Posterior vena cava (tissue), 2 donors: ENCODE measurements at regions not wholly inside any gene's neighbourhood (a gene's known extent, or its start where the extent isn't known, plus 50 kb on each side); places are given as distances from the start of the nearest gene placed in this dataset.
"Not testable (repeated sequence)": the region's sequence is repeated elsewhere in the genome, so short reads cannot be mapped to it uniquely, and the experiment has no call there.

Experiments
- DNase-seq: peaks from one replicate; pipeline ENCODE4 v3.0.0-alpha.2; 2020; ENCODE audit warnings: low spot score
- intact Hi-C, 2 donors: fragments of 100-400 bp; cut with DNase I; formaldehyde crosslinking; loops; one replicate each; pipeline versions ENCODE4 v1.14.1 to v1.14.2; 2022 to 2023
- donor health status: DM: yes; HTN: yes; CAD: no.
- donor health status: DM: yes; HTN: yes; CAD: no.

DNA sequence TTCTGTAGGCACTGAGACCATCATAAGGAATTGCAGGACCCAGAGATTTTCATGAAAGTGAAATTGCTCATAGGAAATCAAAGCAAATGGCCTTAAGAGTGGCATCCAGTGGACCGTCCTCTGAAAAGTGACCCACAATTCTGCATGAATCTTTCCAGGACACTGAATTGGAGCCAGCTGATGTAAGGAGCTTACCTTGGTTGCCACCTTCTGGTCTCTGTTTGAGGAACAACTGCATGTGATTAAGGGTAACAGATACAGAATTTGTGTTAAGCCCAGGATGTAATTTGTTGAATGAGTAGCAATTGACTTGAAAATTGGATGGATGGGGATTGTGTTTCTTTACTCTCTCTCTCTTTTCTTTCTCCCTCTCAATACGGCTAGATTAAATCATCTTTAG, 49.9 kb upstream of the GAS1 start:
- intact Hi-C loops = no loop called here
- DNase-seq = no peak

- intact Hi-C loops = no loop called here
Measured at GRCh38 chr9:86997951-86998350, 50.6 kb upstream of the GAS1 start.

GRCh38 chr9:87002517-87002916, 55.2 kb upstream of the GAS1 start:
- intact Hi-C loops = no loop called here
- no peak for DNase-seq

More at GRCh38 chr9:86997951-86998350, 50.6 kb upstream of the GAS1 start:
- no peak for DNase-seq

DNA sequence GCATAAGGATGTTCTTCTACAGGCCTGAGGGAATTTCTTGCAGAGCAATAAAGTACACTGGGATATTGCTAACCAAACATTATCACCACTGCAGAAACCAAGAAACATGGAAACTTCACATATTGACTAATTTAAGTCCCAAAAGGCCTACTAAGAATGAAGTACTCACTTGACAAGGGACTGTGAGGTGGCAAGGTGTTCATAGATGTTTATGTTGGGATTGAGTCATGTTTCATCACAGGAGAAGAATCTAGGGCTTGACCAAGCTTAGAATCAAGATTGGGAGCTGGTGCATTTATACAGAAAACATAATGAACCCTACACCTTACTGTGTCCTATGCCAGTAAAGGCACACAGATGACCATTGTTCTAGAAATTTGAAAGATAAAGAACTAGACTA, 56.7 kb upstream of the GAS1 start:
- no peak for DNase-seq
- intact Hi-C loops = no loop called here

DNA sequence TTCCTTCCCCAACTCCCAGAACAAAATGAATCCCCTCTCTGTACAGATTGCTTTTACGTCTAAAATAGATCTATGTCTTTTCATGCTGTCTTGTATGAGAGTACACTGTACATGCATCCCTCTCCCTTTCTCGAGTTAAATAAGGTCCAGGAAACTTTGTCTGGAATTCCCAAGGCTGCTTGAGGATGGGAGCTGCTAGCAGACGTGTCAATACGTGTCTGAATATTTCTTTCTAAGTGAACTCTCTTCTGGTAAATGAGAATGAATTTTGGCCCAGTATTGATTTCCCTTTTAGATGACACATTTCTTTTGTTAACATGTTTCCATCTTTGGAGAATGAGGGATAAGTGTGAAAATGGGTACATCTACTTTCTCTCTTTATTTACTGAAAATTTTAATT, 59.6 kb upstream of the GAS1 start:
- intact Hi-C loops = no loop called here

GRCh38 chr9:87007711-87008366, 60.5 kb upstream of the GAS1 start:
- no peak for DNase-seq
- intact Hi-C loops = no loop called here

More for the DNA sequence above, 59.6 kb upstream of the GAS1 start:
- no peak for DNase-seq

DNA sequence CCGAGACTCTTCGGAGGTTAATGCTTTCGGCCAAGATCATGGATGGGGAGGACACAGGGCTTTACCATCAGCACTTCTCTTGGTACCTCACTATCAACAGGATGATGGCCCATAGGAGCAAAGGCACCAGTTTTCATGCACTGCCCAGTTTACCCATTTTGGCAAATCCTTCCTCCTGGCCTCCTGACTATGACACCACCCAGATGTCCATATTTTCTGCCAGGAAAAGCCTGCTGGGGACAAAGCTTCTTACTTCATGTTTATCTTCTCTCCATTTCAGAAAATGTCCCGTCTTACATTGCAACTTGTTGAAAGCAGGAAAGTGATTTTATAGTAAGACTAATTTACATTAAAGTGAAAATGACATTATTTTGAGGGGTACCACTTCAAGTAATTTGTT, 61.4 kb upstream of the GAS1 start:
- intact Hi-C loops = no loop called here
- DNase-seq = no peak

DNA sequence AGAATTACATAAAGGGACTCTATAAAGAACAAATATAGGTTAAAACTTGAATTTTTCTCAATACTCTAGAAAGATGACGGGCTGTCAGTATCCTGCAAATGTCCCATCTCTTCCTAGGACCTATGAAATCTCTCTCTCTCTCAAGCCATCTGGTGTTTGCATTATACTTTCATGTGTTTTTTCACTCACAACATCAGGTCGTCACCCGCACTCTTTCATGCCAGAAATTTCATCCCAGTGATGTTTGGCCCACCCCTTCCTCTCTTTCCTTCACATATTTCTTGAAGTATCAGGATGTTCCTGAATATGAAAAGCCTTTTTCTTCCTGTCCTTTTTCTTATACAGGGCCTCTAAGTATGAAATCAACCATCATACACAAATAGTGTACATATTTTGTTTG, 63.3 kb upstream of the GAS1 start:
- intact Hi-C loops = no loop called here
- no peak for DNase-seq

DNA sequence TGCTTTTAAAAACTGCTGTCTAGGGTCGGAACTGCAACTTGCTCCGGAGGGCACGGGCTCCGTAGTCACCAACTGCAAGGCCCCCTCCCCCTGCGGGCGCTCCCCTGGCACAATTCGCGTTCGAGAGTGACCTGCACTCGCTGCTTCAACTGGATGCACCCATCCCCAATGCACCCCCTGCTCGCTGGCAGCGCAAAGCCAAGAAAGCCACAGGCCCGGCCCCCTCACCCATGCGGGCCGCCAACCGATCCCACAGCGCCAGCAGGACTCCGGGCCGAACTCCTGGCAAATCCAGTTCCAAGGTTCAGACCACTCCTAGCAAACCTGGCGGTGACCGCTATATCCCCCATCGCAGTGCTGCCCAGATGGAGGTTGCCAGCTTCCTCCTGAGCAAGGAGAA, 64.2 kb upstream of the GAS1 start:
- intact Hi-C loops = no loop called here
- no peak for DNase-seq

GRCh38 chr9:87013490-87013889, 66.2 kb upstream of the GAS1 start:
- intact Hi-C loops = no loop called here

DNA sequence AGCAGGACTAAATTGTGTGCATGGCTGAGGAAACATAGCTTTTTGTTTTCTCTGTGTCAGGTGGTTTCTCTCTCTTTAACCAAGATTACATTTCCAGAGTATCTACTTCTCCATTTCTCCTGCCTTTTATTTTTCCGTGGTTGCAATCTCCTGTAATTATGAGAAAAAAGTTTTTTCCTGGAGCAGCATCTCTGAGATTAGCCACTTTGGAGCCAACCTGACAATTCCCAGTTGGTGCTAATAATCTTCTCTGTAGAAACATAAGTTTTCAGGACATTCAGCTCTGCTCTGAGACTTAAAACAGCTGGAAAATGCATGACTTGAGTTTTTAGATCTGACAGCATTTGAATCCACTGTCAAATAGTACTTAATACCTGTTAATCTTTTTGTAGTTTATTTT, 67.1 kb upstream of the GAS1 start:
- DNase-seq = no peak
- intact Hi-C loops = no loop called here

More at GRCh38 chr9:87013490-87013889, 66.2 kb upstream of the GAS1 start:
- no peak for DNase-seq

DNA sequence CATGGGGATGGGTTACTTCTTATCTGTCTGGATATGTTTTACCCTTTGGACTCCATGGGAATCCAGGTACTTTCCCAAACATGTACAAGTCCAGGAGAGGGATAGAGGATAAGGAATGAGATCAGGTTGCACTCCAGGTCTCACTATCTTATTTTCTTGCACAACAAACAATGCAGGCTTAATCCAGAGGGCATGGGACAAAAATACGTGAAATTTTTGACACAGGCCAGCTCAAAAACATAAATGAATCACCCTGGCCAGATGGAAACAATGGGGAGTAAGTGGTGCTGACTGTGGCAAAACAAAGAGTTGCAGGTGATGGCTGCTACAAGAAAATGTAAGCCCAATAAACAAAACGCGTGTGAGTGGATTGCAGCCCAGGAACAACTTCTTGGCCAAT, 69.4 kb upstream of the GAS1 start:
- intact Hi-C loops = loop anchor here in 1 of 2 donors (5.0 kb wide), 1 partner anchor 126 kb away; no protein-coding TSS in a partner anchor
- no peak for DNase-seq

GRCh38 chr9:87020169-87020950, 73.1 kb upstream of the GAS1 start:
- DNase-seq = no peak
- intact Hi-C loops = no loop called here

DNA sequence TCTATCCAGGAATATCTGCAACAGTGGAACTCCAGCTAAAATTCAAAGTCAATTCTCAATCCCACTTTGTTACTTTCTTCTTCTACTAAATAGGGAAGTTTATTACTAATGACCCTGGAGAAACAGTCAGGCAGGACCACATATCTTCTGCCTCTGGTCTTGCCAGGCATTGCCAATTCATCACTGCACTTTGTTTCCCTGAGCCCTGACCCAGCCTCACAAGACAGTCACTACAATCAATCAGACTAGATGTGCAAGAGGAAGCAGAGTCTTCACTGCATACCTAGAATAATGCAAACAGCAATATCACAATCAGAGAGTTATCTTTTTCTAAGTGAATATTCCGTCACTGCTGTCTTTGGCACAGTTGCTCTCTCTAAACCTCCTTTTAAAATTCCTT, 74.9 kb upstream of the GAS1 start:
- no peak for DNase-seq
- intact Hi-C loops = no loop called here

DNA sequence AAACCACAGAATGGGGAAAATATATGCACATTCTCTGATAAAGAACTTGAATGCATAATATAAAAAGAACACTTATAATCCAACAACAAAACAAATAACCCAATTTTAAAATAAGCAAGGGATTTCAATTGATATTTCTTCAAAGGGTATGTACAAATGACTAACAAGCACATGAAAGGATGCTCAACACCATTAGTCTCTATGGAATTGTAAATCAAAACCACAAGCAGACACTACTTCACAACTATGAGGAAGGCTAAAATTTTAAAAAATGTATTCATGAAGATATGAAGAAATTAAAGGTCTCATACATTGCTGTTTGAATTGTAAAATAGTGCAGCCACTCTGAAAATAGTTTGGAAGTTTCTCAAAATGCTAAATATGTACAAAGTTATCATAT, 78.9 kb upstream of the GAS1 start:
- intact Hi-C loops = no loop called here
- DNase-seq = no peak

GRCh38 chr9:87028836-87029235, 81.5 kb upstream of the GAS1 start:
- intact Hi-C loops, DNase-seq: not testable (repeated sequence)

DNA sequence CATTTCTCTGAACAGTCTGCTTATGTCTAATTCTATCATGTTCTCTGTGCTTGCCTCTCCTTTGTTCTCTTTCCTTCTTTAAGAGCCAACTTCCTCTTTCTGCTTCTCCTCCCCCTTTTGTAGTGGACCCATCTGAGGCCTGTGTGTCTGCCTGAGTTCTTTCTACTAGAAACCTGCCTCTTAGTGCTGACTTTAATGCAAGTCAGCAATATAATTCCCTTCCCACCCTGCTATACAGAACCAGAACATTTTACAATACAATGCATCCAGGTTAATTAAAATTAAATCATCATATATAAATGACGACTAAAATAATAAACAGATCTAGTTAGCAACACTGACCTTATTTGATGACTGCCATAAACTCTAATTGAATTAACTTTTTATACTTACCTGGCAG, 82.6 kb upstream of the GAS1 start:
- no peak for DNase-seq
- intact Hi-C loops = loop anchor here in 1 of 2 donors (10.0 kb wide), 1 partner anchor 45 kb away; no protein-coding TSS in a partner anchor

- intact Hi-C loops = loop anchor here in 1 of 2 donors (5.0 to 10.0 kb wide), 2 partner anchors 50 to 82 kb away; no protein-coding TSS in a partner anchor
Measured at GRCh38 chr9:87034841-87035240, 87.5 kb upstream of the GAS1 start.

GRCh38 chr9:87035879-87036278, 88.6 kb upstream of the GAS1 start:
- DNase-seq = no peak
- intact Hi-C loops = loop anchor here in 1 of 2 donors (5.0 to 10.0 kb wide), 2 partner anchors 51 to 81 kb away; no protein-coding TSS in a partner anchor

More at GRCh38 chr9:87034841-87035240, 87.5 kb upstream of the GAS1 start:
- no peak for DNase-seq

DNA sequence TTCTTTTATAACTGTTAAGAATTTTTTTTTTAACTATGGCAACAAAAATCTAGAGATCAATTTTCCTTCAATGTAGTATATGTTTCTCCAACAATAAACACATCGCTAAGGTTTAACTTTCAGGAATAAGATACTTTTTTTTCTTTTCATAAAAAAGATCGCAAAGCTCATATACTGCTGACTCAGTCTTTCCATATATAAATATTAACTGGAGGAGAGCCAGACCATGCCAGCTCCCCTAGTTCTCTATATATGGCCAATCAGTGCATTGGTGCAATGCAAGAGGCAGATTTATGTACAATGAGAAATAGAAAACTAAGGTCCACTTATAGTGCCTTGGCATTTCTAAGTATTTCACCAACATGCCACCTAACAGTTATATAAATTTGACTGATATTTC, 89.2 kb upstream of the GAS1 start:
- DNase-seq = no peak
- intact Hi-C loops = loop anchor here in 1 of 2 donors (5.0 to 10.0 kb wide), 2 partner anchors 52 to 81 kb away; no protein-coding TSS in a partner anchor
